HG02943 (cell line): ENCODE measurements at regions not wholly inside any gene's neighbourhood (a gene's known extent, or its start where the extent isn't known, plus 50 kb on each side); places are given as distances from the start of the nearest gene placed in this dataset.

Source experiments
- ATAC-seq: cut with Tn5 transposase; IDR thresholded peaks from one replicate; pipeline ENCODE4 v1.9.1; 2021; ENCODE audit warnings: mild to moderate bottlenecking, low read depth, moderate library complexity; ENCODE audit not compliant: unreplicated experiment

DNA sequence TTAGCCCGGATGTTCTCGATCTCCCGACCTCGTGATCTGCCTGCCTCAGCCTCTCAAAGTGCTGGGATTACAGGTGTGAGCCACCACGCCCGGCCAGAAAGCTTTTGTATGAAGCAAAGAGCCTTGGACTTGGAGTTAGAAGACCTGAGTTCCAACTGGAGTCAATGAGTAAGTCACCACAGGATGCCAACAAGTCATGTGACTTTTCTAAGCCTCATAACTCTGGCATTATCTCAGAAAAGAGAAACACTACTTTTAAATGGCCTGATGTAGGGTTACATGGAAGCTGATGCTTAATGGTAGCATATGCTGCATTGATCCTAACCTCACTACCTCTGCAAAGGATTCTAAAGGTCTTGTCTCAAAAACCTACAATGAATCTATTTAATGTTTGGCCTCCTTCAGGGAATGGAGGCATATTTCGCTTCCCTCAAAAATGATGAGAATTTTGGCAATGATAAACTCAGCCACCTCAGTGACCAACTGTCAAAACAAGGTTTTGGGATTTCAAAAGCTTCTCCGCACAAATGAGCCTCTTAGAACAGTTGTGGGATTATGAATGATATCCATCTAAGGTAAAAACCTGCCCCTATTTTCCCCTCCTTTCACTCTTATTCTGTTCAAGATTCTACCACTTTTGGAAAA is 236.8 kb downstream of the ACTL7B start:
- no peak for ATAC-seq

DNA sequence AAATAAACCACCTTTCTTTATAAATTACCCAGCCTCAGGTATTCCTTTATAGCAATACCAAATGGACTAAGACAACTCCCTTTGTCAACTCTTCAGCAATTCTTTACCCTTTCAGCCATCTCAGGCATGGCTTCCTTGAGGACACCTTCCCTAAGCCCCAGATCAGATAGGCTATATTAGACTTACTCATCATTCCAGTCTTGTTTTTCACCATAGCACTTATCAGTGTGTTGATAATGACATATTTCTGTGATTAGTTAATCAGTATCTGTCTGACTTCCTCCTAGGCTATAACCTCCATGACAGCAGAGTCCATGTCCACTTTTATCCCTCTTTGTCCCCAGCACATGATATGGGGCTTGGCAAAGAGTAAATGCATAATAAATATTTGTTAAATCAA is 238.1 kb downstream of the ACTL7B start:
- no peak for ATAC-seq

DNA sequence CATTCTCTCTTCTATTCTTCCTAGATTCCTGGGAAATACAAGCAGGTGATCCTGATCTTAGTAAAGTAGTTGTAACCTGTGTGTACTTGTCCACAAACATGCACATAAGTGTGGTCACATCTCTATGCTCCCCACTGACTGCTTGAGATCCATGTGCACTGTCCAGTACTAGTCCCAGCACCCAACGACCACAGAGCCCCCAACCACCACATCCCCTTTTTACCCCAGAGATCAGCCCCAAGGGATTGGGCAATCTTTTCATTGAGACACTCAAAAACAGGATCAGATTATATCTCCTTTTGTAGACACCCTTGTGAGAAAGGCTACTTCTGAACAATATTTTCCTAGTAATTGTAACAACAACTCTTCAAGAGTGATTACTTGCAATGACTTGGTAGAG is 240.6 kb downstream of the ACTL7B start:
- no peak for ATAC-seq

DNA sequence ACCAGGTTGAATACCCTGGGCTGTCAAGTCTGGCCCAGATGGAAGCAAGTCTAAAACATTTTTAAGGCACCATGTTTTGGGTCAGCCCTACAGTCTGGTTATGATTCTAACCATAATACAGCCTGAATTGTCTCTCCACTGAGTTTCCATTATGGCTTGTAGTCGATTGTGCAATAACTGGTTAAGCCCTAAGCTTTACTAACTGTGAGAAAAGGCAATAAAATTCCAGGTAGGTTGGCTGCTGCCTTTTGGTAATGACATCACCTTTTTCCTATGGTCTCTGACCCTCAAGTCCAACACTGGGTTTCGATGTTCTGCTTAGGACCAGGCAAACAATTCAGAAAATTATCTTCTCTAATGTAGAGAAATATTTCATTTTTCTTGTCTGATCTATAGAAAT is 243.3 kb downstream of the ACTL7B start:
- no peak for ATAC-seq

DNA sequence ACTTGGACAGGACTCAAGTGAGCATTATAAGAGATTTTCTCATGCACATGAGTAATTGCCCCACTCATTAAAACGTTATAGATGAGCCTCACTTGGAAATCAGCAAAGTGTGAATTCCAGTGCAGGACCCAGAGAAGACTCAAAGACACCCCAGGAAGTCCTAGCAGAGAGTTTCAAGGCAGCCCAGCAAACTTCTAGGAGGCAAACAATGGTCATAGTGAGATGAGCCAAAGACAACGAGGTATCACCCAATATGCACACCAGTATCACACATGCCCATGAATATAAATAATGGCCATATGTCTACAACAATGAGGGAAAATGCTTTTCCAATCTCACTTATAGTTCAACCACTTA is 245.9 kb downstream of the ACTL7B start:
- no peak for ATAC-seq

DNA sequence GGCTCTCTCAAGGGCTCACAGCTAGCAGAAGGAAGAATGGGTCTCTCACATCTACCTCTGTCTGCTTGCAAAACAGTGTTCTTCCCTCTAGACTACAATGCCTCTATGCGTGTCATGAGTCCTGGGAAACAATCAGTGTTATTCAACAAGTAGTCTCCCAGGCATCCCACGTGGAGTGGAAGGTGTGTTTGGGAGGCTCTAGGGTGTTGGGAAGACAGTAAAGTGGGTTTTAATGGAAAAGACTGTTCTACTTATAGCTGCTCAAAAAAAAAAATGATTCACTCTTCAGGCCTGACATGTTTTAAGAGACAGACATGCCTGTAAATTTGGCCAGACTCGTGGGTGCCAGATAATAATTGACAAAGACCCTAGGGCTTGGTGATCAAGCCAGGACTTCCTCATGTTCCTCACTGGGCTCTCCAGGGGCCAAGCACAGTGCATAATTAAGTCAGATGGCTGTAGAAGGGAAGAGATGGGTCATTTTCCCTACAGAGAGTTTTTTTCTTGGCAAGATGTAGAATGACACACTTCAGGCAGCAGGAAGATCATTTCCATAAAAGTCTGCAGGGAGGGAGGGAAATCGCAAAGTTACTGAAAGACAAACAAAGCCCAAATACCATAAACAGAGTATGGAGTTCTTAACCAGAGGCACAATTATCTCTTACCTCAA is 246.4 kb downstream of the ACTL7B start:
- no peak for ATAC-seq

DNA sequence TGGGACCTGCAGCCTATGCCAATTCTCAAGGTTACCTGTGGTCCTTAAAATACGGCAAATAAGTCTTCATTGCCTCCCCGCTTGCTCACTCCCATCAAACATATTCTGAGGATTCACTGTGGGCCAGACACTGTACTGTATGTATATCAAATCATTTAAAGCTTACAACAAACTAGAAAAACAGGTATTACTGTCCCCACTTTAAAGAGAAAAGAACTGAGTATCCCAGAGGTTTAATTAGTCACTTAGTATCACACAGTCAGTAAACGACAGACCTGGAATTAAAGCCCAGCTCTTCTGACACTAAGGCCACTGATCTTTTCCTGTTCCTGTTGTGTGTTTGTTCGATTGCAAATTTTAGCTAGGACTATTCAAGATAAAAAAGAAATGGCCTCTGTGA is 248.2 kb downstream of the ACTL7B start:
- ATAC-seq: no peak

DNA sequence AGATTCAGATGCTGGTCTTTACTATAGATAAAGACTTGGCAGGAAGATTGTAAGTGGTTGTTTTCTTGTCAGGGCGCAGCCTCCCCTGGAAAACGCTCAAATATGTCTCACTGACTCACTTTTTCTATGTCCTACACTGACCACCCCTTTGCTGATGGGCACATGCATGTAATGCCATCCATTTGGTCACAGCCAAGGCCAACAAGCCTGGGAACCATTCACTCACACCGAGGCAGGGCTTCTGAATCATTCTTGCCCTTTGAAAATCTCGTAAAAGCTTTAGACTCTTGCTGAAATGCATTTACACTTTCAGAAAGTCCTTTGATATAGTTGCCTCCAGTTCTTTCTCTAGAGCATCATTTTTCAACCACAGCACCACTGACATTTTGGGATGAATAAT is 249.4 kb downstream of the ACTL7B start:
- ATAC-seq: no peak

DNA sequence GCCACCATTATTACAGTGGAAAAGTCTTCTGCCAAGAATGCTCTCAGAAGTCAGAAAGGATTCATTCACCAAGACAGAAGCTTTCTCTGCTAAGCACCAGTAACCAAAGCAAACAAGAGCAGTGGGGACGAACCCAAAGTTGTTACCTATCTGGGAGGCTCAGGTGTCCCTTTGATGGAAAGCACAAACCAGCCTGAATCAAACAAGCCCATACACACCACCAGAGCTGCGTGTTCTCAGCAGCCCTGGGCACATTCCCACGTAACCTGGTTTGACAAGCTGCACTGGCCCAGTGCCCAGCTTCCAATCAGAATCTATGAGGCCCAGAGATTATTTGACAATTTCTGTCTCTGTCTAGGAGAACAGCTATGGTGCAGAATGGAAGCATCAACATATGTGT is 252.6 kb downstream of the ACTL7B start:
- ATAC-seq: no peak

DNA sequence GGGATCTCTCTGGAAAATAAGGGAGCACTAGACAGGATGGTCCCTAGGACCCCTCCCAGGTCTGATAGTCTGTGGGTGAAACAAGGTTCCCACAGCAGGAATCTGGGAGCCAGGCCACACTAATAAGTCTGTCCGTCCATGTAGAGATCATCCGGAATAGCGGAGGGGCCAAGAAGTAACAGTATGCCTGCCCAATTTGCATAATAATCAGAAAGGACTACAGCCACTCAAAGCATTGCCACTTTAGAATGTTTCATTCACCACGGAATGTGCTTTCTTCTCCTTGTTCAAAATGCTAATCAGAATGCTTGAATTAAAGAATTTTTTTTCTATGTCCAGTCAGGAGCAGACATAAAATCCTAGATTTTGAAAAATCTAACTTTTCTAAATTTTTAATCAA is 254.9 kb downstream of the ACTL7B start:
- no peak for ATAC-seq

DNA sequence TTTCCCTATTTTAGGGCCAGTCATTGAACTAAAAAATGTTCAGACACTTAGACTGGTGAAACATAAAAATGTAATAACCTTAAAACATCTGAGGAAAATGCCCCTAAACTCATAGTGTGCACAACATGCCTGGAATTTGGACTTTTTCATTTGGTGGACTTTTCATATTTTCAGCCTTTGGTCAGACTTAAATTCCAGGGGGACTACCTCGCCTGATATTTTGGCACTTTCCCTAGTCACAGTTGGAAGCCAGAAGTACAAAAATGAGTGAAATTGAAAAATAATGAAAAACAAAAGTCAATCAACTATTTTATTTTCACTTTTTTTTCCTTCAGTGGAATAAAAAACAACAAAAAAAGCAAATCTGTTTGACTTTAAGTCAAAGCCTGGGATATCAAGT is 256.2 kb downstream of the ACTL7B start:
- ATAC-seq: no peak

DNA sequence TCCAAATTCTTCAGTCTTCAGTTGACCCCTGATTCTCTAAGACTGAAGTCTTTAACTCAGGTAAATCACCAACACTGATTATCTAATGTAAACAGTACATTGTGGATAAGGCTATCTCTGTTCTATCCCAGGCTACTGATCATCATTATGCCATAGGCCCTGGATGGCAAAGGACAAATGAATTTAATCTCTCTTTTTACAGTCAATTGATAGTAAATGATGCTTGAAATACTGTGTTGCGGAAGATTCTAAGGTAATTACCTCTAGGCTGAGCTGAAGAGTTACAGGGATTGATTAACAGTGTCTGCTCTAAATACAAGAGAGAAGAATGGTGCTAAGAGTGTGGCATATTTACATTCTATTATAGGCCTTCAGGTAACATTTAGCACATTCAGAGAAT is 264.7 kb downstream of the ACTL7B start:
- ATAC-seq: no peak

DNA sequence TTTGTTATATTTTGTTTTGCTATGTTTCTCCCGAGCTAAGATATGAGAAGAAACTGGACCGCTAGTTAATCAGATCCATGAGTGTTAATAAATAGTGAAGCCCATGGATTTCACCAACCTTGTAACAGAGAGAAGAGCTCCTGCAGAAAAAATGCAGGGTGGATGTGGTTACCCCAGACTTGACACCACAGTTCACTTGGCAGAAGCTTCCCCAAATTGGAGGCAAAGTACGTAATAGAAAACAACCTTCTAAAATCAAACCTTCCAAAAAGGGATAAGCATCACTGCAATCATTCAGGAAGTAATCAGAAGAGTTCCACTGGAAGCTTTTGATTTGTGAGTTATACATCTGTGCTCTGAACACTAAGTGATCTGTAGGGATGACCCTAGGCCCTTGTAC is 267.5 kb downstream of the ACTL7B start:
- no peak for ATAC-seq

DNA sequence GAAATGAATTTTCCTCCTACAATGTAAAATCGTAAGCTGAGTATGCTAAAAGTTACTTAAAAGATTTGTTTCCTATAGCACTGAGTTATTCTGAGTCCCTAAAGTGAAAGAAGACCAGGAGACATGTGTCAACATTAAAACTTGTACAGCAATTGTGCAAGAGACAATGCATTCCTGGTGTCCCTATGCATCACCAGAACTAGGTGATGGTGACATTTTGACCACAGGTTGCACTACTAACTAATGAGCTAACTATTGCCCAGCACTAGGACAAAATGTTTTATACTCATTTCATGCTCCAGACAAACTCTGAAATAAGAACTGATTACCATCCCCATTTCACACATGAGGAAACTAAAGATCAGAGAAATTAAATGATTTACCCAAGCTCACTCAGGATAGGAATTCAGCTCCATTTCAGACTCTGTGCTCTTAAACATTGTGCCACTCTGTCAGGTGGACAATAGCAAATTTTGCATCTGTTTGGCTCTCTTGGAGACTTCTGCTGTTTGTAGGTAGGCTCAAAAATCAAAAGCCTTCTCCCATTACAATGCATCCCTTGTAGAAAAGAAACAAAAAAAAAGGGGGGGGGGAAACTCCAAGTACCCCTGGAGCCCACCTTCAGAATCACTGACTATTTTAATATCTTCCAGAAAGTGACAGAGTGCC is 269.2 kb downstream of the ACTL7B start:
- ATAC-seq: no peak

DNA sequence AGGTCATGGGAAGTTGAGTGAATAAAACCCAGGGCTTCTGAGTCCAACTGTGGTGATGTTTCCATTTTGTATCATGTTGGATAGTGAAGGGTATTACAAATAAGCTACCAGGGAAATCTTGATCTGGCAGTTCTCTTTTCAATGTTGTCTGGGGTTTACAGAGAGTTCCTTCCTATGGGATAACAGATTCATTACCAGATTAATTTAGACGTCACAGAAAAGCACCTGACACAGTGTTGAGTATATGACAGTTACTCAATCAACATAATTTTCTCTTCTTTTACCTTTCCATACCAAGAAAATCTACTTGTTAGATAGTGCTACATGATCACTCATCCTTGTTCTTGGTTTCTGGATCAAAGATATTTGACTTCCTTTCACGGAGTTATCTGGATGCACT is 270.9 kb downstream of the ACTL7B start:
- no peak for ATAC-seq

DNA sequence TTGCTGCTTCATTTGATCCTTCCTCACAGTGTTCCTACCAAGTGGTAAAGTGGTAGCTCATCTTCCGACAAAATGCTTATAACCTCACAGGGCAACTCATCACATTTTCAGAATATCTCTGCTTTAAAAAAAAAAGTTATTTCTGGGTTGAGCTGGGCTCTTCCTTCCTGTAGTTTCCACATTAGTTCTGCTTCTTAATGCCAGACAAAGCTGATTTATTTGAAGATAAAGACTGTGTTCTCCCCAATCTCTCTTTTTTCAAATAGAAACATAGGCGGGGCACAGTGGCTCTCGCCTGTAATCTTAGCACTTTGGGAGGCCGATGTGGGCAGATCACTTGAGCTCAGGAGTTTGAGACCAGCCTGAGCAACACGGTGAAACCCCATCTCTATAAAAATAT is 273.1 kb downstream of the ACTL7B start:
- ATAC-seq: no peak

DNA sequence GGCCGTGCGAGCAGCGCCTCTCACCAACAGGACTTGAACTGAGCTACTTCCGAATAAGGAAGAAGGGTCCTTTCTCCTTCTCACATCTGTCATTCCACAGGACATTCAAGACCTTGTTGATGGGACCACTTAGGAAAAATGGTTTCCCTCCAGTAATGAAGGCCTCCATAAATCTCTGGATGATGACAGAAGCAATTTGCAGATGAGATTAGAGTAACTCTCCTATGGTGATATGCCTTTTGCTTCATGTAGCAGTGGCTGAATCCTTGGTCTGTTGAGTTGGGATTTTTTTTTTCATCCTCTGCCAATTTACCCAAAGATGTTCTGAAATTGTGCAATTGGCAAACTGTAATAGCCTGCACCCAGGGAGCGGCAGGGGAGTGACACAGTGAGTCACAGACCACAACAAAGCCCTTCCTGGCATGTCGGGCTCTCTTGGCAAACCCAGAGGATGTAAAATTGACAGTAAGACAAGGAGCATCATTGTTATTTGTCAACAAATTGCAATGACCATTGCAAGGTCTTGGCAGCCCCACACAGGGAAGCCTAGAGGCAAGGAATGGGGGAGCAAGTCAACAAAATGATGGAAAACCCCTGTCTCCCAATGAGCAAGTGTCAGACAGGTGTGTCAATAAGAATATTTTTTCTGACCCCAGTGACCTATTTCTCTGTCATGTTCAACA is 275.9 kb downstream of the ACTL7B start:
- no peak for ATAC-seq

DNA sequence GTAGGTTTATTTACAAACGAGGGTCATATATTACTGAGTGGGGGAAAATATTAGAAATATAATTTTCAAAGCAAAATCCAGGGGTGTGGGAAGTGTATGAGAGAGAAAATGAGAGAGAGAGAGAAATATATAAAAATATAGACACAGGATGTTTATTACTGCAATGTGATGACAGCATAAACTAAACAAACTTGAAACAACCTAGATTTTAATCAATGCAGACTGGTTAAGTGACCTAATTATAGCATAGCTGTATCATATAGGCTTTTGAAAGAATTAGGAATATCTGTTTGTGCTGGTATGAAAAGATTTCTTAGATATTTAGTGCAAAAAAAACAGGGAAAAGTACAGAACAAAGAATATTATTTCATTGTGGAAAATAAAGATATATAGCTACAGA is 280.5 kb downstream of the ACTL7B start:
- ATAC-seq: no peak

DNA sequence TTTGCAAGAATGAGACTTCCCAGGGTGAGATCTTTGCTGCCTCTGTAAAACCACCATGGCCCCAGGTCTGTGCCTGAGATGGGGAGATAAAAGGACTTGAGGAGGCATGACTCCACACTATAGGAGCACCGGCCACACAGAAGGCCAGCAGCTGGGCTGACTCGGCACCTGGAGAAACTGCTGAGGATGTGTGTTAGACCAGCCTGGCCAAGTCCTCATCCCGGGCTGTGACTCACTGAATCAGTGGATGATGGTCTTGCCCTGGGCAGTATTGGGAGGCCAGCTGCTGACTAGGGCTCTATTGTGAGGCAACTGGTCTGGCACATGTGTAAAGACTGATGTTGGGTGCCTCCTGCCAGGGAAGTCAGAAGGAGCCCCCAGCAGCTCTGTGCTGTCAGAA is 286.2 kb downstream of the ACTL7B start:
- ATAC-seq: no peak

DNA sequence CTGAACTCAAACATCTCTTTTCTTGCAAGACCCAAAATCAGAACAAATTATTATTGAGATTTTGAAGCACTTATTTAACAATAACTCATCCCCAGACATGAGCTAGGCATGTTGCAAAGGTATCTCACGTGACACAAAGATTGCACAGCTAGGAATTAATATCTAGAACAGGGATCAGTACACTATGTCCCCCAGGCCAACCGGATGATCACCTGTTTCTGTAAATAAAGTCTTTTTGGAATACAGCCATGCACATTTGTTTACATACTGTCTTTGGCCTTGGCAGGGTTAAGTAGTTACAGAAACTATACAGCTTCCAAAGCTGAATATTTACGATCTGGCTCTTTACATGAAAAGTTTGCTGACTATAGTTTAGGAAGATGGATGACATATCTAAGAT is 287.7 kb downstream of the ACTL7B start:
- no peak for ATAC-seq

DNA sequence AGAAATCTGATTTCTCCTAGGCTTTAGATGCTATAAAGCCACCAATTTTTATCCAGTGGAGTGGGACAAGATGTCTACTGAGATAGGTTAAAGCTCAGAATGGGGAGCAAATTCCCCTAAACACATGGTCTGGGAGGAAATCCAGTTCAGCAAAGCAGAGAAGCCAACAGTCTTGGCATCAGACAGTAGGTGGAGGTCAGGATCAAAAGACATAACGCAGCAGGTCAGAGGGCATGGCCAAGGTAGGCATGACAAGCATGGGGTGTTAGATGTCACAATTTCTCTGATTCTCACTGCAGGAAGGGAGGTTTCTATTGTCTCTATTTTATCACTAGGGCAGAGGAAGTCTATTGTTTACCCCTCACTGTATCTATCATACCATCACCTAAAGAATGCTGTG is 288.2 kb downstream of the ACTL7B start:
- ATAC-seq: no peak
